ENCODE measurements at regions not wholly inside any gene's neighbourhood (a gene's known extent, or its start where the extent isn't known, plus 50 kb on each side); places are given as distances from the start of the nearest gene placed in this dataset.

DNA sequence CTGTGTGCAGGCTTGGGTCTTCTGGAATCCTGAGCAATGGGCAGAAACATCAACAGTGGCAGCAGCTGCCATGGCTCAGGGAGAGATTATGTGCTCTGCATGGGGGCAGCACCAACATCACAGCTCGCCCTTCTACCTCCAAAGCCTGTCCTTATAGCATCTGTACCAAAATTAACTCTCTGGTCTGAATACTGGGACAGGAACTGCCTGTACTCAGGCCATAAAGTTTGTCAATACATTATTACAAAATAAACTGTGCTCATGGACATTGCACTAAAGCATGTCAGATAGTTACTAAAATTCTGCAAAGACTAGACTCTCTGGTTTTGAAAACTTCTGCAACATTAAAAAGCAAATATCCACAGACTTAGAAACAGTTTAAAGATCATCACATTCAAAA is 91.6 kb downstream of the ZC3H11B start:
- no peak for DNase-seq

DNA sequence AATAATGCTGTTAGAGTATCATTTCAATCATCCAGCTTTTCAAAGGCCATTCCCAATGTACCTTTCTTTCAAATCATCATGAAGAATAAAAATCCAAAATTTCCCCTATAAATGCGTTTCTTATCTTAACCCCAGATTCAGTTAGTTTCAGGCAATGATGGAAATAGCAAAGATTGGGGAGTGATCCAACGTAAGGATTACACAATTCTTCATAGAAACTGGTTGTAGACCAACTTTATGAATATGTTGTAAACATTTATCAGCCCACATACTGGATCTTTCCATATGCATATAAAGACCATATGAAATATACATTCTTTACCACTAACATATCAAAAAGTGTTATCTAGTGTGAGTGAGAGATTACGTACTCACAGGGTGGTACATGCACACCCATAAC is 92.7 kb downstream of the ZC3H11B start:
- intact Hi-C loops (cut with DNase I): no loop called here
- Histone ChIP-seq H3K9me3 (no peaks in the 10 kb centered on the region), H3K4me1 (ENCODE audit: insufficient read depth) (no peaks in the 10 kb centered on the region), H3K27ac (no peak overlapping the region), H3K4me3 (no peak overlapping the region), H3K36me3 (no peaks in the 10 kb centered on the region), H3K27me3 (no peaks in the 10 kb centered on the region)
- 93 to 95% (median 94%) methylated on average over 3 of the region's 3 CpGs for WGBS, 3 donors
- TF ChIP-seq EP300 (IDR thresholded peaks at IDR 0.05): no peak
- no peak for TF ChIP-seq POLR2A (IDR thresholded peaks at IDR 0.05)
- TF ChIP-seq, protein P1, sequence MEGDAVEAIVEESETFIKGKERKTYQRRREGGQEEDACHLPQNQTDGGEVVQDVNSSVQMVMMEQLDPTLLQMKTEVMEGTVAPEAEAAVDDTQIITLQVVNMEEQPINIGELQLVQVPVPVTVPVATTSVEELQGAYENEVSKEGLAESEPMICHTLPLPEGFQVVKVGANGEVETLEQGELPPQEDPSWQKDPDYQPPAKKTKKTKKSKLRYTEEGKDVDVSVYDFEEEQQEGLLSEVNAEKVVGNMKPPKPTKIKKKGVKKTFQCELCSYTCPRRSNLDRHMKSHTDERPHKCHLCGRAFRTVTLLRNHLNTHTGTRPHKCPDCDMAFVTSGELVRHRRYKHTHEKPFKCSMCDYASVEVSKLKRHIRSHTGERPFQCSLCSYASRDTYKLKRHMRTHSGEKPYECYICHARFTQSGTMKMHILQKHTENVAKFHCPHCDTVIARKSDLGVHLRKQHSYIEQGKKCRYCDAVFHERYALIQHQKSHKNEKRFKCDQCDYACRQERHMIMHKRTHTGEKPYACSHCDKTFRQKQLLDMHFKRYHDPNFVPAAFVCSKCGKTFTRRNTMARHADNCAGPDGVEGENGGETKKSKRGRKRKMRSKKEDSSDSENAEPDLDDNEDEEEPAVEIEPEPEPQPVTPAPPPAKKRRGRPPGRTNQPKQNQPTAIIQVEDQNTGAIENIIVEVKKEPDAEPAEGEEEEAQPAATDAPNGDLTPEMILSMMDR (IDR thresholded peaks at IDR 0.05): no peak
- no peak for DNase-seq

More for the DNA sequence above, 91.6 kb downstream of the ZC3H11B start:
- Histone ChIP-seq H3K27me3 (no peaks in the 10 kb centered on the region), H3K4me1 (ENCODE audit: insufficient read depth) (no peaks in the 10 kb centered on the region), H3K36me3 (no peaks in the 10 kb centered on the region), H3K4me3 (no peak overlapping the region), H3K9me3 (no peaks in the 10 kb centered on the region), H3K27ac (no peak overlapping the region)
- no peak for TF ChIP-seq POLR2A (IDR thresholded peaks at IDR 0.05)
- no peak for TF ChIP-seq EP300 (IDR thresholded peaks at IDR 0.05)
- TF ChIP-seq, protein P1 (IDR thresholded peaks at IDR 0.05): no peak
- 74 to 84% (median 82%) methylated on average over 1 of the region's 1 CpG for WGBS, 3 donors
- intact Hi-C loops (cut with DNase I): no loop called here

DNA sequence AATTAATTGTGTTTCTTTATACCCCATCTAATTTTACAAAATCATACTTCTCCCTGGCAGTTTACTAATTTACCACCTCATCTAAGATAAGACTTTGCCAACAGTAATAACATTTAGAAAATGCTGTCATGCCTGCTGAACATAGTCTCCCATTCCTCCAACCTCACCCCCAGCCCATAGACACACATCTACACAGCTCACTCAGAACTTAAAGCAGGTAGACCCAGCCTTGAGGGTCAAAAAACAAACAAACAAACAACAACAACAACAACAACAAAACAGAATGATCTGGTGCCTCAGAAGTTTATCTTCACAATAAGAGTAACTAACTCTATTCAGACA is 94.0 kb downstream of the ZC3H11B start:
- intact Hi-C loops (cut with DNase I): no loop called here
- no peak overlapping the region for H3K27ac ChIP-seq
- H3K27me3 ChIP-seq: no peaks in the 10 kb centered on the region
- DNase-seq: no peak
- no peak overlapping the region for H3K4me3 ChIP-seq
- H3K4me1 ChIP-seq (ENCODE audit: insufficient read depth): no peaks in the 10 kb centered on the region
- H3K36me3 ChIP-seq: no peaks in the 10 kb centered on the region
- no peaks in the 10 kb centered on the region for H3K9me3 ChIP-seq
- no peak for TF ChIP-seq POLR2A (IDR thresholded peaks at IDR 0.05)

DNA sequence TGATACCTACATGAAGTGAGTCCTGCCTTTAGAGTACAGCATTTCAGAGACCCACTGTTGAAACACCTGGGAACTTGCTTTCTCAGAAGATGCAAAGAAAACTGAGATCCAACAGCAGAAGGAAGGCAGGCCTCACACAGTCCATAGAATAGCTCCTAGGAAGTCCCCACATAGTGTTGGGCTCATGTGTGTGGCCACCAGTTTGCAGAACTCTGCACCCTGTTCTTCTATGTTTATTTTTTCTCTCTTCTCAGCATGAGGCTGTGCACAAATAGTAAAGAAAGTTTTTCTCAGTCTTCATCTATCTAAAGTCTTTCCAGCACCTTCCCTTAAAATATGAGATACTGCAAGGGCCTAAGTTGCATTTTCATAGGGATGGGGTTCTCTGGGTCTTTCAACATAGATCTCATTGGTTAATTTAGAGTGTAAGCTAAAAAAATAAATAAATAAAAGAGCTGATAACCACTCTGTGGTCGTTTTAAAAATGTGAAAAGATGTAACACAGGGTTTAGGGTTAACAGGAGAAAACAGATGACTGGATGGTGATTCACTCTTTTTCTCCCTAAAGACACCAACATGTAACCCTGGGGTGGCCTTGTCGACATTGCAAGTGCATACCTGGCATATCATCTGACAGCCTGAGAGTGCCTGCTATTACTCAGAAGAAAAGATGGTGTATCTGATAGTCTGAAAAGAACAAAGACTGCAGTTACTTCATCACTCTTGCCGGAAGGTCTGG is 94.6 kb downstream of the ZC3H11B start:
- Histone ChIP-seq H3K27me3 (no peaks in the 10 kb centered on the region), H3K36me3 (no peaks in the 10 kb centered on the region), H3K27ac (no peak overlapping the region), H3K9me3 (no peaks in the 10 kb centered on the region), H3K4me1 (ENCODE audit: insufficient read depth) (no peaks in the 10 kb centered on the region), H3K4me3 (no peak overlapping the region)
- WGBS, 3 donors: 40 to 43% (median 42%) methylated on average over 3 of the region's 3 CpGs
- DNase-seq: no peak
- TF ChIP-seq, protein P1 (IDR thresholded peaks at IDR 0.05): no peak
- TF ChIP-seq POLR2A (IDR thresholded peaks at IDR 0.05) (no peak), EP300 (IDR thresholded peaks at IDR 0.05) (no peak)
- intact Hi-C loops (cut with DNase I): no loop called here

DNA sequence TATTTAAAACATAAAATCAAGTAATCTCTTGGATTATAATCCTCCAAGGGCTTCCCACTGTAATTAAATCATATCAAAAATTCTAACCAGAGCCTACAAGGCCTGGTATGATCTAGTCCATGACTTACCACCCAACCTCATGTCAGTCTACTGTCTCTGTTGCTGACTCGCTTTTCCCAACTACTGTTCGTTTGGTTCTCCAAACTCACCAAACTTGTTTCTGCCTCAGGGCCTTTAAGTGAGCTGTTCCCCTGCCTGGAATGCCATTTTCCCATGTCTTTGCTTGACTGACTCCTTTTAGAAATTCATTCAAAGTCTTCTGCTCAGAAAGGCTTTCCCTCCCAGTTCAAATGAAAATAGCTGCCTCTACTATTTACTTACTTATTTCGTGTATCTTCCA is 95.9 kb downstream of the ZC3H11B start:
- Histone ChIP-seq H3K27ac (no peak overlapping the region), H3K4me1 (ENCODE audit: insufficient read depth) (no peaks in the 10 kb centered on the region), H3K4me3 (no peak overlapping the region), H3K36me3 (no peaks in the 10 kb centered on the region), H3K9me3 (no peaks in the 10 kb centered on the region), H3K27me3 (no peaks in the 10 kb centered on the region)
- 91 to 94% (median 93%) methylated on average over 3 of the region's 3 CpGs for WGBS, 3 donors
- intact Hi-C loops (cut with DNase I): no loop called here
- DNase-seq: no peak
- no peak for TF ChIP-seq EP300 (IDR thresholded peaks at IDR 0.05)
- TF ChIP-seq, protein P1 (IDR thresholded peaks at IDR 0.05): no peak
- TF ChIP-seq POLR2A (IDR thresholded peaks at IDR 0.05): no peak
